Endothelial cell of umbilical vein (primary cell): ENCODE measurements at regions not wholly inside any gene's neighbourhood (a gene's known extent, or its start where the extent isn't known, plus 50 kb on each side); places are given as distances from the start of the nearest gene placed in this dataset.

ENCODE experiments used
- BruUV-seq: library from RNA; stranded (reverse); fragments of 400-500 nt; replicated peaks from 2 replicates; lab custom pipeline; 2021; lab: Mats Ljungman, UMichigan
- CTCF ChIA-PET: fragments of 300-600, 350-600 bp; sonication (Branson Sonifier 250); formaldehyde crosslinking; loops from one replicate; lab custom pipeline; 2021; ENCODE audit warnings: antibody characterized with exemption, inconsistent platforms; lab: Charles Lee
- POLR2A ChIA-PET: fragments of 300-600, 350-600 bp; sonication (Branson Sonifier 250); formaldehyde crosslinking; loops from one replicate; lab custom pipeline; 2021; ENCODE audit warnings: antibody characterized with exemption, inconsistent platforms; lab: Charles Lee
- DNase-seq: peaks from one replicate; pipeline ENCODE4 v3.0.0-alpha.2; 2011; ENCODE audit warnings: low read depth, low spot score
- FAIRE-seq: peaks from 2 replicates; lab custom pipeline; 2011; peaks lifted over from hg19 to GRCh38; lab: Jason Lieb, UNC
- H2AFZ ChIP-seq: 2 replicates; pipeline ENCODE4 v1.6.0; 2012; ENCODE audit warnings: low read depth, low read length, control low read depth, inconsistent platforms
- H3K27ac ChIP-seq: 2 replicates; pipeline ENCODE4 v1.5.1; 2011; ENCODE audit warnings: low read depth, mild to moderate bottlenecking, control low read depth, low read length, moderate library complexity; ENCODE audit not compliant: insufficient read depth
- H3K27me3 ChIP-seq, 2 experiments: 2 replicates each; pipeline versions ENCODE4 v1.6.0 to v1.6.1; 2011; ENCODE audit warnings: low read length in 2 of 2, mixed read lengths in 1 of 2; ENCODE audit not compliant: control insufficient read depth in 2 of 2, insufficient read depth in 2 of 2
- H3K36me3 ChIP-seq, 2 experiments: 2 replicates in 1 of 2; 3 replicates in 1 of 2; pipeline ENCODE4 v1.5.1; 2011; ENCODE audit warnings: low read length in 2 of 2, mild to moderate bottlenecking in 1 of 2, moderate library complexity in 1 of 2; ENCODE audit not compliant: control insufficient read depth in 2 of 2, insufficient read depth in 2 of 2; ENCODE audit errors: extremely low read depth in 1 of 2
- H3K4me1 ChIP-seq: 3 replicates; pipeline ENCODE4 v1.5.1; 2011; ENCODE audit warnings: mild to moderate bottlenecking, low read length; ENCODE audit not compliant: control insufficient read depth, insufficient read depth; ENCODE audit errors: extremely low read depth
- H3K4me2 ChIP-seq: 2 replicates; pipeline ENCODE4 v1.6.1; 2011; ENCODE audit warnings: low read length, control low read depth, mixed read lengths; ENCODE audit not compliant: insufficient read depth
- H3K4me3 ChIP-seq, 3 experiments: fragments of 200-600 bp in 1 of 3; sonication (generic), shearing (Covaris generic) in 1 of 3; replicated peaks in 1 of 3; 2 replicates each; pipeline ENCODE4 v1.5.1; 2011 to 2016; ENCODE audit warnings: control low read depth in 3 of 3, low read length in 3 of 3, mild to moderate bottlenecking in 2 of 3, inconsistent platforms in 1 of 3, low read depth in 1 of 3, moderate library complexity in 1 of 3; ENCODE audit not compliant: insufficient read depth in 1 of 3
- H3K79me2 ChIP-seq: 2 replicates; pipeline ENCODE4 v1.6.0; 2012; ENCODE audit warnings: low read length, inconsistent platforms; ENCODE audit not compliant: control insufficient read depth, insufficient read depth
- H3K9ac ChIP-seq: replicated peaks from 2 replicates; pipeline ENCODE3; 2011; ENCODE audit warnings: low read length, control low read depth; ENCODE audit not compliant: insufficient read depth; ENCODE audit errors: extremely low read depth
- H3K9me1 ChIP-seq: replicated peaks from 3 replicates; pipeline ENCODE4 v1.6.0; 2011; ENCODE audit warnings: mild to moderate bottlenecking, low read length; ENCODE audit not compliant: control insufficient read depth, insufficient read depth; ENCODE audit errors: extremely low read depth
- H3K9me3 ChIP-seq: replicated peaks from 2 replicates; pipeline ENCODE4 v1.5.1; 2012; ENCODE audit warnings: low read length, inconsistent platforms; ENCODE audit not compliant: control insufficient read depth, insufficient read depth
- H4K20me1 ChIP-seq: replicated peaks from 2 replicates; pipeline ENCODE3; 2011; ENCODE audit warnings: mild to moderate bottlenecking, low read length; ENCODE audit not compliant: control insufficient read depth, insufficient read depth; ENCODE audit errors: extremely low read depth
- CTCF ChIP-seq, 2 donors: IDR thresholded peaks; 1 replicate in 1 of 2; 2 replicates in 1 of 2; pipeline ENCODE4 v1.5.1; 2011; ENCODE audit warnings: low read length in 2 of 2, mild to moderate bottlenecking in 2 of 2, moderate library complexity in 2 of 2, control low read depth in 1 of 2, inconsistent platforms in 1 of 2, low read depth in 1 of 2; ENCODE audit not compliant: insufficient read depth in 1 of 2; ENCODE audit errors: extremely low read depth in 1 of 2
- EZH2 ChIP-seq: IDR thresholded peaks from 2 replicates; pipeline ENCODE4 v1.6.1; 2012; ENCODE audit warnings: borderline replicate concordance, low read depth, mild to moderate bottlenecking, moderate library complexity, low read length, inconsistent platforms; ENCODE audit not compliant: severe bottlenecking
- FOS ChIP-seq: IDR thresholded peaks from 2 replicates; pipeline ENCODE4 v1.6.1; 2011; ENCODE audit warnings: mild to moderate bottlenecking, low read length, moderate library complexity, borderline replicate concordance; ENCODE audit not compliant: insufficient read depth
- GATA2 ChIP-seq: IDR thresholded peaks from 2 replicates; pipeline ENCODE4 v1.7.0; 2011; ENCODE audit warnings: low read depth, mild to moderate bottlenecking, moderate library complexity, mixed read lengths, low read length; ENCODE audit not compliant: insufficient read length, insufficient read depth
- JUN ChIP-seq: IDR thresholded peaks from 2 replicates; pipeline ENCODE4 v1.6.1; 2011; ENCODE audit warnings: borderline replicate concordance, low read depth; ENCODE audit not compliant: insufficient read length, insufficient read depth
- MAX ChIP-seq: IDR thresholded peaks from 2 replicates; pipeline ENCODE4 v1.6.1; 2011; ENCODE audit not compliant: insufficient read depth, insufficient read length
- MYC ChIP-seq: IDR thresholded peaks from one replicate; pipeline ENCODE4 v1.6.1; 2011; ENCODE audit warnings: mild to moderate bottlenecking, low read depth, low read length
- POLR2A ChIP-seq: IDR thresholded peaks from 2 replicates; pipeline ENCODE4 v1.6.1; 2012; ENCODE audit warnings: low read depth, mild to moderate bottlenecking, control low read depth, low read length
- POLR2AphosphoS5 ChIP-seq: IDR thresholded peaks from 2 replicates; pipeline ENCODE4 v1.6.1; 2012; ENCODE audit warnings: low read depth, mild to moderate bottlenecking, control low read depth, low read length, moderate library complexity; ENCODE audit not compliant: insufficient read depth
- dilution Hi-C: fragments of 300-500 bp; cut with MboI; formaldehyde crosslinking; loops from one replicate; pipeline ENCODE4 v1.15.0; 2019; ENCODE audit warnings: low sequenced_read_pairs; ENCODE audit not compliant: extremely low pct_ligation_motif_present
- intact Hi-C: fragments of 100-400 bp; cut with micrococcal nuclease; formaldehyde crosslinking; loops from one replicate; pipeline ENCODE4 v1.10.0; 2022

- ChIA-PET CTCF (interaction anchor here (1.4 kb wide), 1 partner anchor 16 kb away, joined by 4 read pairs; no protein-coding TSS in a partner anchor), POLR2A (no interaction called here)
- Histone ChIP-seq H3K4me2 (no peak overlapping the region), H3K4me1 (no peaks in the 10 kb centered on the region), H3K4me3 (no peak overlapping the region), H3K9me3 (no peaks in the 10 kb centered on the region), H2AFZ (no peak overlapping the region), H3K27me3 (no peaks in the 10 kb centered on the region), H3K27ac (no peak overlapping the region), H3K9me1 (no peaks in the 10 kb centered on the region), H3K79me2 (no peaks in the 10 kb centered on the region), H3K9ac (no peak overlapping the region), H3K36me3 (no peaks in the 10 kb centered on the region), H4K20me1 (no peaks in the 10 kb centered on the region)
- dilution Hi-C loops (no loop called here), intact Hi-C loops (no loop called here)
- FAIRE-seq (no peak), DNase-seq (no peak)
- TF ChIP-seq POLR2A (no peak), MAX (no peak), FOS (no peak), GATA2 (no peak), EZH2 (no peak), JUN (no peak), POLR2AphosphoS5 (no peak), CTCF (IDR thresholded peaks at IDR 0.05; ENCODE audit: extremely low read depth in 1 of 2, insufficient read depth in 1 of 2, low read depth in 1 of 2, low read length in 2 of 2) (no peak), MYC (no peak)
- no TSS peak for BruUV-seq
Measured at GRCh38 chr7:17492437-17492836, 194.0 kb downstream of the AHR start.
